ENCODE measurements at regions not wholly inside any gene's neighbourhood (a gene's known extent, or its start where the extent isn't known, plus 50 kb on each side); places are given as distances from the start of the nearest gene placed in this dataset.

DNA sequence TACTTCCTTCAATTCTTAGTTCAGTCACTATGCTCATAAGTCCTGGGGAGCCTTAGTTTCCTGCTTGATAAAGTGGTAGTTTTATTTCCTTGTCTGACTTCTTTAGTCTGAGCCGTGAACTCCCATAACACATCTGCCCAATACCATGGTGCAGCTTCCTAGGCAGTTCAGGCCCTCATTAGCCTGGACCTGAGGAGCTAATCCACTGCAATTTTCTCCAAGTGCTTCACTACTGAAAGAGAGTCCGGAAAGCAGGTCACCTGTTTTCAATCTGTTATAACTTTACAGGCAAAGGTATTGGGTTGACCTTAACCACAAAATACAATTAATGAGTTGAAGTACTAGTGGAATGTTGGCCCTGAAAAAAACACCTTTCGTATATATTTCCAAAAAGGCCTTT is 245.4 kb upstream of the BOD1L1 start:
- Histone ChIP-seq H4K91ac (replicated peaks; ENCODE audit: insufficient read length, low read length) (no peak overlapping the region), H3K27me3 (replicated peaks in 1 of 4; ENCODE audit: control insufficient read depth in 3 of 4, extremely low read depth in 1 of 4, insufficient read depth in 3 of 4, low read length in 3 of 4) (no peaks in the 10 kb centered on the region), H3K79me2 (ENCODE audit: control insufficient read depth in 1 of 2, insufficient read depth in 2 of 2, low read length in 2 of 2) (no peaks in the 10 kb centered on the region), H3K9ac (replicated peaks in 1 of 4; ENCODE audit: extremely low read depth in 1 of 4, low read depth in 3 of 4, low read length in 3 of 4) (no peak overlapping the region), H3K18ac (ENCODE audit: extremely low read depth, low read length) (no peak overlapping the region), H3K4me2 (ENCODE audit: insufficient read depth in 1 of 2, low read depth in 2 of 2, low read length in 2 of 2) (no peak overlapping the region), H2BK15ac (ENCODE audit: low read length) (no peak overlapping the region), H3K4ac (replicated peaks; ENCODE audit: insufficient read length, low read depth, low read length) (no peak overlapping the region), H3K4me1 (replicated peaks in 1 of 4; ENCODE audit: control insufficient read depth in 3 of 4, insufficient read depth in 4 of 4, low read length in 3 of 4) (no peaks in the 10 kb centered on the region), H3K23ac (ENCODE audit: insufficient read length) (no peak overlapping the region), H3K9me3 (ENCODE audit: insufficient read depth in 2 of 2, low read depth in 1 of 2, low read length in 1 of 2) (no peaks in the 10 kb centered on the region), H2BK5ac (ENCODE audit: low read depth, low read length) (no peak overlapping the region), H2BK12ac (ENCODE audit: low read depth, low read length) (no peak overlapping the region), H3K27ac (ENCODE audit: low read depth, low read length) (no peak overlapping the region), H3K4me3 (ENCODE audit: extremely low read depth in 1 of 4, insufficient read depth in 2 of 4, low read depth in 3 of 4, low read length in 4 of 4) (no peak overlapping the region), H3K14ac (ENCODE audit: insufficient read length) (no peak overlapping the region), H2BK20ac (ENCODE audit: low read length) (no peak overlapping the region), H3K36me3 (ENCODE audit: control insufficient read depth in 2 of 4, insufficient read depth in 4 of 4, low read length in 3 of 4) (no peaks in the 10 kb centered on the region), H4K5ac (ENCODE audit: insufficient read length, low read depth, low read length) (no peak overlapping the region), H2AFZ (ENCODE audit: low read length) (no peak overlapping the region), H4K8ac (ENCODE audit: extremely low read depth, insufficient read depth, low read length) (no peak overlapping the region), H3K79me1 (ENCODE audit: low read depth, low read length) (no peaks in the 10 kb centered on the region), H4K20me1 (replicated peaks in 1 of 2; ENCODE audit: control insufficient read depth in 1 of 2, insufficient read depth in 2 of 2, low read length in 2 of 2) (no peaks in the 10 kb centered on the region), H2AK5ac (ENCODE audit: low read depth, low read length) (no peak overlapping the region), H3K56ac (replicated peaks; ENCODE audit: insufficient read length, low read depth, low read length) (no peak overlapping the region), H3K23me2 (ENCODE audit: low read depth, low read length) (no peaks in the 10 kb centered on the region), H2BK120ac (replicated peaks; ENCODE audit: low read depth, low read length) (no peak overlapping the region)
- WGBS, 2 experiments (ENCODE audit: extremely low coverage in 1 of 2, insufficient coverage in 1 of 2, insufficient read length in 1 of 2, insufficient replicate concordance in 2 of 2, low coverage in 1 of 2, low lambda C conversion rate in 2 of 2, missing lambda C conversion rate in 1 of 2): 95% methylated on average over 3 of the region's 3 CpGs; no CpG with 5 or more reads in 1 of the 2 experiments
- ChIA-PET POLR2A (ENCODE audit: partially characterized antibody) (no interaction called here), CTCF (ENCODE audit: partially characterized antibody) (interaction anchor here (0.6 to 1.0 kb wide), 2 partner anchors 13 to 17 kb away, joined by 3 to 6 read pairs; no protein-coding TSS in a partner anchor)
- FAIRE-seq (no peak), DNase-seq (ENCODE audit: low read depth in 1 of 2, low spot score in 2 of 2) (no peak)
- TF ChIP-seq EZH2 (IDR thresholded peaks at IDR 0.05; ENCODE audit: low read depth, low read length, severe bottlenecking): no peak
- no peak for TF ChIP-seq ASH2L (IDR thresholded peaks at IDR 0.05; ENCODE audit: low read length)
- no peak for TF ChIP-seq POLR2AphosphoS5 (IDR thresholded peaks at IDR 0.05; ENCODE audit: low read depth, low read length)
- TF ChIP-seq HDAC2 (IDR thresholded peaks at IDR 0.05; ENCODE audit: borderline replicate concordance in 1 of 2, low read depth in 2 of 2, low read length in 2 of 2): no peak
- TF ChIP-seq SP2 (IDR thresholded peaks at IDR 0.05; ENCODE audit: low read length): no peak
- TF ChIP-seq, protein P1, sequence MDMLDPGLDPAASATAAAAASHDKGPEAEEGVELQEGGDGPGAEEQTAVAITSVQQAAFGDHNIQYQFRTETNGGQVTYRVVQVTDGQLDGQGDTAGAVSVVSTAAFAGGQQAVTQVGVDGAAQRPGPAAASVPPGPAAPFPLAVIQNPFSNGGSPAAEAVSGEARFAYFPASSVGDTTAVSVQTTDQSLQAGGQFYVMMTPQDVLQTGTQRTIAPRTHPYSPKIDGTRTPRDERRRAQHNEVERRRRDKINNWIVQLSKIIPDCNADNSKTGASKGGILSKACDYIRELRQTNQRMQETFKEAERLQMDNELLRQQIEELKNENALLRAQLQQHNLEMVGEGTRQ (IDR thresholded peaks at IDR 0.05; ENCODE audit: low read length): no peak
- TF ChIP-seq KDM5A (IDR thresholded peaks at IDR 0.05; ENCODE audit: low read length): no peak
- TF ChIP-seq RFX5 (IDR thresholded peaks at IDR 0.05; ENCODE audit: borderline replicate concordance, low read depth, low read length): no peak
- no peak for TF ChIP-seq EP300 (IDR thresholded peaks at IDR 0.05; ENCODE audit: borderline replicate concordance in 1 of 2, low read depth in 2 of 2, low read length in 2 of 2)
- no peak for TF ChIP-seq CEBPB (IDR thresholded peaks at IDR 0.05; ENCODE audit: low read depth, low read length)
- no peak for TF ChIP-seq BCL11A (IDR thresholded peaks at IDR 0.05; ENCODE audit: low read depth in 2 of 2, low read length in 2 of 2)
- TF ChIP-seq BACH1 (IDR thresholded peaks at IDR 0.05; ENCODE audit: low read length): no peak

Measured in H1 (cell line).